HG03139 (cell line): ENCODE measurements at regions not wholly inside any gene's neighbourhood (a gene's known extent, or its start where the extent isn't known, plus 50 kb on each side); places are given as distances from the start of the nearest gene placed in this dataset.

ENCODE experiments used
- ATAC-seq: cut with Tn5 transposase; IDR thresholded peaks from one replicate; pipeline ENCODE4 v1.9.1; 2021; ENCODE audit not compliant: unreplicated experiment

DNA sequence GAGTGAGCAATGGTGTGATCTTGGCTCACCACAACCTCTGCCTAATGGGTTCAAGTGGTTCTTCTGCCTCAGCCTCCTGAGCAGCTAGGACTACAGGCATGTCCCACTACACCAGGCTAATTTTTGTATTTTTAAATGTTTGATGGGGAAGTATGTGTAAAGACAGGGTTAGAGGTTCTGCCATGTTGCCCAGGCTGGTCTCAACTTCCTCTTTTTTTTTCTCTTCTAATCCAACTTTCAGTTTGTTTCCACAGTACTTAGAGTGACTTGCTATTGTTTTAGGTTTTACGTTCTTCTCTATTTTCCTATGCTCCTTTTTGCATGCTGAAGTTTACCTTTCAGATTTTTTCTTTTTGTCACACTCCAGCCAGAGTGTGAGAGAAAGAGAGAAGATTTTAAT is 1433.0 kb downstream of the UQCRFS1 start:
- ATAC-seq = no peak

DNA sequence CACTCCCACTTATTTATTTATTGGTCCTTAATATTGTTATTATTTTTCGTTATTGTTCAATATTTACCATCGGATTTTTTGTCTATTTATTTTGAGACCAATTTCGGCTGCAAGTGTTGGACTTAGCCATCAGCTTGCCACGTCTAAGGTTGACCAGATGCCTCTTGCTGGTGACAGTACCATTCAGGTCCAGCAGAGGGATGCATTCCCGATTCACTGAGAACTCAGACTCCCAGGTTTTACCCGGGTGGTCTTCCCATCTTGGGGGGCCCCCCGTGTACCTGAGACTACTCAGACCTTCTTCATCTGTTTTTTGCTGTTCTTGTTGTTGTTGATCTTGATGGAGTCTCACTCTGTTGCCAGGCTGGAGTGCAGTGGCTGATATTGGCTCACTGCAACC is 1435.2 kb downstream of the UQCRFS1 start:
- no peak for ATAC-seq

DNA sequence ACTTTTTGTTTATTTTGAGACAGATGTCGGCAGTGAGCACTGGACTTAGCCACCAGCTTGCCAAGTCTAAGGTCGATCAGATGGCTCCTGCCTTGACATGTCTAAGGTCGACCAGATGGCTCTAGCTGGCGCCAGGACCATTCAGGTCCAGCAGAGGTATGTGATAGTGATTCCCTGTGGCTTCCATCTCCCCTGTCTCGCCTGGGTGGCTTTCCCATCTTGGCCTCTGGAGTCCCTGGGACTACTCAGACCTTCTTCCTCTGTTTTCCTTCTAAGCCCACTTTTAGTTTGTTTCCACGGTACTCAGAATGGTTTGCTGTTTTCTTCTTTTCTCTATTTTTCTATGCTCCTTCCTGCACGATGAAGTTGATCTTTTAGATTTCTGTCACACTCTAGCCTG is 1435.7 kb downstream of the UQCRFS1 start:
- no peak for ATAC-seq

DNA sequence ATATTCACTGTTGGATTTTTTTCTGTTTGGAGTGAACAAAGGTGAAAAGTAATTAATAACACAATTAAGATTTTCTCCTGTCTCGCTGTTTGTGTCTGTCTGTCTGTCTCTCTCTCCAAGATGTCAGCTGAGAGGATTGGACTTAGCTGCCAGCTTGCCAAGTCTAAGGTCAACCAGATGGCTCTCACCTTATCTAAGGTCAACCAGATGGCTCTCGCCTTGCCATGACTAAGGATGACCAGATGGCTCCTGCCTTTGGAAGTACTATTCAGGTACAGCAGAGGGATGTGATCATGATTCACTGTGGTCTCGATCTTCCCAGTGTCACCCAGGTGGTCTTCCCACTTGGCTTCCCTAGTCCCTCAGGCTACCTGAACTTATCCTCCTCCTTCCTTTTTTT is 1436.4 kb downstream of the UQCRFS1 start:
- no peak for ATAC-seq

DNA sequence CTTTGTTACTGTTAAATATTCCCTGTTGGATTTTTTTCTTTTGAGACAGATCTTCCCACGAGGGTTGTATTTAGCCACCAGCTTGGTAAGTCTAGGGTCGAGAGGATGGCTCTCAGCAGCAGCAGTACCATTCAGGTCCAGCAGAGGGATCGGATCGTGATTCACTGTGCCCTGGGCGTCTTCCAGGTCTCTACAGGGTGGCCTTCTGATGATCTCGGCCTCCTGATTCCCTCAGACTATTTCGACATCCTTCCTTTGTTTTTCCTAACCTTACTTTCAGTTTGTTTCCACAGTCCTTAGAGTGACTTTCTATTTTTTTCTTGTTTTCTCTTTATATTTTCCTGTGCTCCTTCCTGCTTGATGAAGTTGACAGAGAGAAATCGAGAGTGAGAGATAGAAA is 1436.9 kb downstream of the UQCRFS1 start:
- ATAC-seq = no peak

DNA sequence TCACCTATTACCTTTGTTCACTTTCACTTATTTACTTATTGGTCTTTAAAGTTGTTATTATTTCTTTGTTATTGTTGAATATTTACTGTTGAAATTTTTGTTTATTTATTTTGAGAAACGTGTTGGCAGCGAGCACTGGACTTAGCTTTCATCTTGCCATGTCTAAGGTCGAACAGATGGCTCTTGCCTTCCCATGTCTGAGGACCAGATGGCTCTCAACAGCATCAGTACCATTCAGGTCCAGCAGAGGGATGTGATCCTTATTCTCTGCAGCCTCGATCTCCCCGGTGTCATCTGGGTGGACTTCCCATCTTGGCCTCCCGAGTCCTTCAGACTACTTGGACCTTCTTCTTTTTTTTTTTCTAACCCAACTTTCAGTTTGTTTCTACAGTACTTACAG is 1437.6 kb downstream of the UQCRFS1 start:
- ATAC-seq = no peak

DNA sequence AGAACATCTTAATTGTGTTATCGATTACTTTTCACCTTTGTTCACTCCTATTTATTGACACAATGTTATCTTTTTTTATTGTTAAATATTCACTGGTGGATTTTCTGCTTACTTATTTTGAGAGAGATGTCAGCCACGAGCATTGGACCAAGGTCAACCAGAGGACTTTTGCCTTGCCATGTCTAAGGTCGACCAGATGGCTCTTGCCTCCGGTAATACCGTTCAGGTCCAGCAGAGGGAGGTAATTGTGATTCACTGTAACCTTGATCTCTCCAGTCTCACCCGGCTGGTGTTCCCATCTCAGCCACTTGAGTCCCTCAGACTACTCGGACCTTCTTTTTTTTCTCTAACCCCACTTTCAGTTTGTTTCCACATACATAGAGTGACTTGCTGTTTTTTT is 1438.1 kb downstream of the UQCRFS1 start:
- ATAC-seq = no peak

DNA sequence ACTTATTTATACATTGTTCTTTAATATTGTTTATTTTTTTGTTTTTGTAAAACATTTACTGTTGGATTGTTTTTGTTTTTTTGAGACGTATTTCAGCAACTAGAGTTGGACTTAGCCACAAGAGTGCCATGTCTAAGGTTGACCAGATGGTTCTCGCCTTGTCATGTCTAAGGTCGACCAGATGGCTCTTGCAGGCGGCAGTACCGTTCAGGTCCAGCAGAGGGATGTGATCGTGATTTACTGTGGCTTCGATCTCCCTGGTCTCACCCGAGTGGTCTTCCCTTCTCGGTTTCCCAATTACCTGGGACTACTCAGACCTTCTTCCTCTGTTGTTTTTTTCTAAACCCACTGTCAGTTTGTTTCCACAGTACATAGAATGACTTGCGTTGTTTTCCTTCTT is 1438.6 kb downstream of the UQCRFS1 start:
- ATAC-seq = no peak

DNA sequence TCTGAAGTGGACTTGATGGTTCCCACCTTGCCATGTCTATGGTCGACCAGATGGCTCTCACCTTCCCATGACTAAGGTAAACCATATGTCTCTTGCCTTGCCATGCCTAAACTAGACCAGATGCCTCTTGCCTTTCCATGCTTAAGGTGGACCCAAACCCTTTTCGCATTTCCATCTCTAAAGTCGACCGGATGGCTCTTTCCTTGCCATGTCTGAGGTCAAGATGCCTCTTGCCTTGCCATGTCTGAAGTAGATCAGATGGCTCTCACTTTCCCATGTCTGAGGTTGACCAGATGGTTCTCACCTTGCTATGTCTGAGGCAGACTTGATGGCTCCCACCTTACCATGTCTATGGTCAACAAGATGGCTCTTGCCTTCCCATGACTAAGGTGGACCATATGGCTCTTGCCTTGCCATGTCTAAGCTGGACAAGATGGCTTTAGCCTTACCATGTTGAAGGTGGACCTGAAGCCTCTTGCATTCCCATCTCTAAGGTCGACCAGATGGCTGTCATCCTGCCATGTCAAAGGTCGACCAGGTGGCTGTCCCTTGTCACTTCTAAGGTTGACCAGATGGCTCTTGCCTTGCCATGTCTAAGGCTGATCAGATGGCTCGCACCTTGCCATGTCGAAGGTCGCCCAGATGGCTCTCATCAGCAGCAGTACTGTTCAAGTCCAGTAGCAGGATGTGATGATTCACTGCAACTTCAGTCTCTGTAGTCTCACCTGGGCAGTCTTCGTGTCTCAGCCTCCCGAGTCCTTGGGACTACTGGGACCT is 1439.4 kb downstream of the UQCRFS1 start:
- no peak for ATAC-seq

DNA sequence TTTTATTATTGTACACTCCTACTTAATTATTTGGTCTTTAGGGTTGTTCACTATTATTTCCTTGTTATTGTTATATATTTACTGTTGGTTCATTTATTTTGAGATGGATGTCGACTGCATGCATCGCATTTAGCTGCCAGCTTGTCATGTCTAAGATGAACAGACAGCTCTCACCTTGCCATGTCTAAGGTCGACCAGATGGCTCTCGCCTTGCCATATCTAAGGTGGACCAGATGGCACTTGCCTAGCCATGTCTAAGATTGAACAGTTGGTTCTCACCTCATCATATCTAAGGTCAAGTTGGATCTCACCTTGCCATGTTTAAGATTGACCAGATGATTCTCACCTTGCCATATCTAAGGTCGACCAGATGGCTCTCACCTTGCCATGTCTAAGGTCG is 1440.9 kb downstream of the UQCRFS1 start:
- no peak for ATAC-seq

DNA sequence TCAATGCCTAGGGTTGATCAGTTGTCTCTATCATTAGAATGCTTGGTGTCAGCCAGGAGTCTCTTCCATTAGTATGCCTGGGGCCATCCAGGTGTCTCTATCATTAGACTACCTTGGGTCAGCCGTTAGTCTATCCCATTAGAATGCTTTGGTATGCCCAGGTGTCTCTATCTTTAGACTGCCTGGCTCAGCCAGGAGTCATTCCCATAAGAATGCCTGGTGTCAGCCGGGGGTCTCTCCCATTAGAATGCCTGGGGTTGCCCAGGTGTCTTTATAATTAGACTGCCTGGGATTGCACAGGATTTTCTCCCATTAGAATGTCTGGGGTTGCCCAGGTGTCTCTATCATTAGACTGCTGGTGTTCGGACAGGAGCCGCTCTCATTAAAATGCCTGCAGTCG is 1442.9 kb downstream of the UQCRFS1 start:
- ATAC-seq = no peak

DNA sequence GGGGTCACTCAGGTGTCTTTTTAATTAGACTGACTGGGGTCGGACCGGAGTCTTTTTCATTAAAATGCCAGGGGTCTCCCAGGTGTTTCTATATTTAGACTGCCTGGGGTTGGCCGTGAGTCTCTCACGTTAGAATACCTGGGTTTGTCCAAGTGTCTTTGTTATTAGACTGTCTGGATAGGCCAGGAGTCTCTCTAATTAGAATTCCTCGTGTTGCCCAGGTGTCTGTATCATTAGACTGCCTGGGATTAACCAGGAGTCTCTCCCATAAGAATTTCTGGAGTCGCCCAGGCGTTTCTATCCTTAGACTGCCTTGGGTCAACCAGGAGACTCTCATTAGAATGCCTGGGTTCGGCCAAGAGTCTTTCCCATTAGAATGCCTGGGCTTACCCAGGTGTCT is 1445.7 kb downstream of the UQCRFS1 start:
- no peak for ATAC-seq

DNA sequence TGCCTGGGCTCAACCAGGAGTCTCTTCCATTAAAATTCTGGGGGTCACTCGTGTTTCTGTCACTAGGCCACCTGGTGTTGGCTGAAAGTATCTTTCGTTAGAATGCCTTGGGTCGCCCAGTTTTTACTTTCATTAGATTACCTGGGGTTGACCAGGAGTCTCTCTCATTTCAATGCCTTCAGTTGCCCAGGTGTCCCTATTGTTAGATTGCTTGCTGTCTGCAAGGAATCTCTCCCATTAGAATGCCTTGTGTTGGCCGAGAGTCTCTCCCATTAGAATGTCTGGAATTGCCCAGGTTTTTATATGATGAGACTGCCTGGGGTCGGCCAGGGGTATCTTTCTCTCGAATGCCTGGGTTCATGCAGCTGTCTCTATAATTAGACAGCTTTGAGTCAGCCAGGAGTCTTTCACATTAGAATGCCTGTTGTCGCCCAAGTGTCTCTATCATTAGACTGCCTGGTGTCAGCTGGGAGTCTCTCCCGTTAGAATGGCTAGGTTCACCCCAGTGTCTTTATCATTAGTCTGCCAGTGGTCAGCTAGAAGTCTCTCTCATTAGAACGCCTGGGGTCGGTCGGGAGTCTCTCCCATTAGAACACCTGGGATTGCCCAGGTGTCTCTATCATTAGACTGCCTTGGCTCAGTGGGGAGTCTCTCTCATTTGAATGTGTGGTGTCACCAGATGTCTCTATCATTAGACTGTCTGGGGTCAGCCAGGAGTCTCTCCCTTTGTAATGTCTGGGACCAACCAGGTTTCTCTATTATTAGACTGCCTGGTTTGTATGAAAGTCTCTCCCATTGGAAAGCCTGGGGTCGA is 1446.8 kb downstream of the UQCRFS1 start:
- ATAC-seq = no peak

DNA sequence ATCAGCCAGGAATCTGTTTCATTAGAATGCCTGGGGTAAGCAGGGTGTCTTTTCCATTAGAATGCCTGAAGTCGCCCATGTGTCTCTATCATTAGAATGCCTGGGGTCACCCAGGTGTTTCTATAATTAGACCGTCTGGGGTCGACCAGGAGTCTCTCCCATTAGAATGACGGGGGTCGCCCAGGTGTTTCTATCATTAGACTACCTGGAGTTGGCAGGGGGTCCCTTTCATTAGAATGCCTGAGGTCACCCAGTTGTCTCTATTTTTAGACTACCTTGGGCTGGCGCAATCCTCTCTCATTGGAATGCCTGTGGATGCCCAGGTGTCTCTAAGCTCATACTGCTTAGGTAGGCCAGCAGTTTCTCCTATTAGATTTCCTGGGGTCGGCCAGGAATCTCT is 1447.6 kb downstream of the UQCRFS1 start:
- no peak for ATAC-seq

DNA sequence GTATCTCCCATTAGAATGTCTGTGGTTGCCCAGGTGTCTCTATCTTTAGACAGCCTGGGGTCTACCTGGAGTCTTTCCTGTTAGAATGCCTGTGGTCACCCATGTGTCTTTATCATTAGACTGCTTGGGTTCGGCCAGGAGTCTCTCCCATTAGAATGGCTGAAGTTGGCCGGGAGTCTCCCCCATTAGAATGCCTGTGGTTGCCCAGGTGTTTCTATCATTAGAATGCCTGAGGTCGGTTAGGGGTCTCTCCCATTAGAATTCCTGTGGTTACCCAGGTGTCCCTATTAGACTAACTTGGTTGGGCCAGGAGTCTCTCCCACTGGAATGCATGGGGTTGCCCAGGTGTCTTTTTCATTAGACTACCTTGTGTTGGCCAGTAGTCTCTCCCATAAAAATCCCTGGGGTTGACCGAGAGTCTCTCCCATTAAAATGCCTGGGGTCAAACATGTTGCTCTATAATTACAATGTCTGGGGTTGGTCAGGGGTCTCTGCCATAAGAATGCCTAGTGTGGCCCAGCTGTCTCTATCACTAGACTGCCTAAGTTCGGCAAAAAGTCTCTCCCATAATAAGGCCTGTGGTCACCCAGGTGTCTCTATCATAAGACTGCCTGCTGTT is 1448.7 kb downstream of the UQCRFS1 start:
- no peak for ATAC-seq

DNA sequence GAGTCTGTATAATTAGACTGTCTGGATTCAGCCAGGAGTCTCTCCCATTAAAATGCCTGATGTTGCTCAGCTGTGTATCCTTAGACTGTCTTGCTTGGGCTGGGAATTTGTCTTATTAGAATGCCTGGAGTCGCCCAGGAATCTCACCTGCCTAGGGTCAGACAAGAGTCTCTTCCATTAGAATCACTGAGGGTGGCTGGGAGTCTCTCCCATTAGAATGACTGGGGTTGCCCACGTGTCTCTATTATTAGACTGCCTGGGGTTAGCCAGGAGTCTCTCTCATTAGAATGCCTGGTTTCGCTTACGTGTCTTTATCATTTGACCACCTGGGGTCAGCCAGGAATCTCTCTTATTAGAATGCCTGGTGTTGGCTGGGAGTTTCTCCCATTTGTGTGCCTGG is 1450.0 kb downstream of the UQCRFS1 start:
- no peak for ATAC-seq

DNA sequence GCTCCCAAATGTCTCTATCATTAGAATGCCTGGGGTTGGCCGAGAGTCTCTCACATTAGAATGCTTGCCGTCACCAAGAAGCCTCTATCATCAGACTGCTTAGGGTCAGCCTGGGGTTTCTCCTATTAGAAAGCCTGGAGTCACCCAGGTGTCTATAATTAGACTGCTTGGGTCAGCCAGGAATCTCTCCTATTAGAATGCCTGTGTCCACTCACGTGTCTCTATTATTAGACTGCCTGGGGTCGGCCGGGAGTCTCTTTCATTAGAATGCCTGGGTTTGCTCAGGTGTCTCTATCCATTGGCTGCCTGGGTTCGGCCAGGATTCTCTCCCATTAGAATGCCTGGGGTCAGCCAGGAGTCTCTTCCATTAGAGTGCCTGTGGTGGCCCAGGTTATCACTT is 1453.1 kb downstream of the UQCRFS1 start:
- no peak for ATAC-seq

DNA sequence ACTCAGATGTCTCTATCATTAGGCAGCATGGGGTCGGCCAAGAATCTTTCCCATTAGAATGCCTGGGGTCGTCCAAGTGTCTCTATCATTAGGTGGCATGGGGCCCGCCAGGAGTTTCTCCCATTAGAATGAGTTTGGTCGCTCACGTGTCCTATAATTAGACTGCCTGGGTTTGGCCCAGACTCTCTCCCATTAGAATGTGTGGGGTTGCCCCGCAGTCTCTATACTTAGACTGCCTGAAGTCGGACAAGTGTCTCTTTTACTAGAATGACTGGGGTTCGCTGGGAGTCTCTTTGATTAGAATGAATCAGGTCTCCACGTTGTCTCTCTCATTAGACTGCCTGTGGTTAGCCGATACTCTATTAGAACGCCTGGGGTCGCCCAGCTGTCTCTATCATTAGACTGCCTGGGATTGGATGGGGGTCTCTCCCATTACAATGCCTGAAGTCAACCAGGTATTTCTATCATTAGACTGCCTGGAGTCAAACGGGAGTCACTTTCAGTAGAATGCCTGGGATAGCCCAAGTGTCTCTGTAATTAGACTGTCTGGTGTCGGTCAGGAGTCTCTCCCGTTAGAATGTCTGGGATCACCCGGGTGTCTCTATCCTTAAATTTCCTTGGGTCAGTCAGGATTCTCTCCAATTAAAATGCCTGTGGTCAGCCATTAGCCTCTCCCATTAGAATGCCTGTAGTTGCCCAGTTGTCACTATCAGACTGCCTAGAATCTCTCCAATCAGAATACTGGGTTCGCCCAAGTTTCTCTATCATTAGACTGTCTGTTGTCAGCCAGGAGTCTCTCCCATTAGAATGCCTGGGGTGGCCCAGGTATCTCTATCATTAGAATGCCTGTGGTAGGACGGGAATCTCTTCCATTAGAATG is 1454.1 kb downstream of the UQCRFS1 start:
- no peak for ATAC-seq

DNA sequence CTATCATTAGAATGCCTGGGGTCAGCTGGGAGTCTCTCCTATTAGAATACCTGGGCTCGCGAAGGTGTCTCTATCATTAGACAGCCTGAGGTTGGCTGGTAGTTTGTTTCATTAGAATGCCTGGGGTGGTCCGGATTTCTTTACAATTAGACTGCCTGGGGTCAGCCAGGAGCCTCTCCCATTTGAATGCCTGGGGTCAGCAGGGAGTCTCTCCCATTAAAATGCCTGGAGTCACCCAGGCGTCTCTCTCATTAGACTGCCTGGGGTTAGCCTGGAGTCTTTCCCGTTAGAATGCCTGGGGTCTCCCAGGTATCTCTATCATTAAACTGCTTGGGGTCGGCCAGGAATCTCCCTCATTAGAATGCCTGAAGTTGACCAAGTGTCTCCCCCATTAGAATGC is 1458.3 kb downstream of the UQCRFS1 start:
- no peak for ATAC-seq

DNA sequence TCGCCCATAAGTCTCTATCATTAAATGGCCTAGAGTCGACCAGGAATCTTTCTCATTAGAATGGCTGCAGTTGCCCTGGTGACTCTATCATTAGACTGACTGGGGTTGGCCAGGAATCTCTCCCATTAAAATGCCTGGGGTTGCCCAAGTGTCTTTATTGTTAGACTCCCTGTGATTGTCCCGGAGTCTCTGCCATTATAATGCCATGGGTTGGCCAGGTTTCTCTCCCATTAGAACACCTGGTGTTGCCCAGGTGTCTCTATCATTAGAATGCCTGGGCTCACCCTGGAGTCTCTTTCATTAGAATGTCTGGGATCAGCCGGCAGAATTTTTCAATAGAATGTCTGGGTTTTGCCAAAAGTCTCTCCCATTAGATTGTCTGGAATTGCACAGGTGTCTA is 1459.3 kb downstream of the UQCRFS1 start:
- no peak for ATAC-seq

DNA sequence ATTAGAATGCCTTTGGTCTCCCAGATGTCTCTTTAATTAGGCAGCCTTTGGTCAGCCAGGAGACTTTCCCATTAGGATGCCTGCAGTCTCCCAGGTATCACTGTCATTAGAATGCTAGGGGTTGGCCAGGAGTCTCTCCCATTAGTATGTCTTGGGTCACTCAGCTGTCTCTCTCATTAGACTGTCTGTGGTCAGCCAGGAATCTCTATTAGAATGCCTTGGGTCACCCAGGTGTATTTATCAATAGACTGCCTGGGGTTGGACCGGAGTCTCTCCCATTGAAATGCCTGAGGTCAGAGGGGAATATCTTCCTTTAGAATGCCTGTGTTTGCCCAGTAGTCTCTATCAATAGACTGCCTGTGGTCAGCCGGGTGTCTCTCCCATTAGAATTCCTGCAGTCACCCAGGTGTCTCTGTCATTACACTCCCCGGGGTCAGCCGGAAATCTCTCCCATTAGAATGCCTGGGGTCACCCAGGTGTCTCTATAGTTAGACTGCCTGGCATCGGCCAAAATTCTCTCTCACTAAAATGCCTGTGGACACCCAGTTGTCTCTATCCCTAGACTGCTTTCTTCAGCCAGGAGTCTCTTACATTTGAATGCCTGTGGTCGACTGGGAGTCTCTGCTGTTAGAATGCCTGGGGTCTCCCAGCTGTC is 1460.3 kb downstream of the UQCRFS1 start:
- no peak for ATAC-seq
